ENCODE measurements at regions not wholly inside any gene's neighbourhood (a gene's known extent, or its start where the extent isn't known, plus 50 kb on each side); places are given as distances from the start of the nearest gene placed in this dataset.

DNA sequence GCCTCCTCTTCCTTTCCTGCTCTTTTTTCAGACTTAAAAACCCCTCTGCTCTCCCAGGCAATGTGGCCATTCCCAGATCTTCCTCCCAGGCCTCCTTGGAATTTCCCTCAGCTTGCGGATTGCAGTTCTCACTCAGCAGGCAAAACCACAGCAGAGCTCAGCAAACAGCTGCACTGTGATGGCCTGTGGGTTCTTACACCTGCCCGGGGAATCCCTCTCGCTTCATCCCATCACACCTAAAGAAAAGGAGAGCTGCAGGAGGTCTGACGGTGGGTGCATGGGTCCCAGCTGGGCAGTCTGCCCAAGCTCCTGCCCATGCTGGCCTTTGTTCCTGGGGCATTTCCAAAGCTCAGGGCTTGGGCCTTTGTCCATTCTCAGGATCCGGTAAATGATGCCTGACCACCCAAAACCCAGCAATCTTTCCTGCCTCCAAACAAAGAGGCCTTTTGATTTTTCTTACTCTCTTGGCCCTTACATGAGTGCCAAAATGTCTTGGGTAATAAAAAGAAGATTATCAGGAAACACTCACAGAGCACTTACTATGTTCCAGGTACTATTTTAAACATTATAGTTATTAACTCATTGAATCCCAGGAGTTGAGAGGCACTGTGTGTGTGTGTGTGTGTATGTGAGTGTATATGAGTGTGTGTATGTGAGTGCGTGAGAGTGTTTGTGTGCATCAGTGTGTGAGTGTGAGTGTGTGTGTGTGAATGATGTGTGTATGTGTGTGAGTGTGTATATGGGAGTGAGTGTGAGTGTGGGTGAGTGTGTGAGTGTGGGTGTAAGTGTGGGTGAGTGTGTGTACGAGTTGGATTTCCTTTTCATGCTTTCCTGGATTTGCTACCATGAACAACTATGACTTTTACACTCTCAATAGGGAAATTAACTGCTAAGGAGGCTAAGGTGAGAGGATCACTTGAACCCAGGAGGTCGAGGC, 64.5 kb upstream of the PODXL start:
- DNase-seq (ENCODE audit: low spot score): no peak
- intact Hi-C loops (cut with micrococcal nuclease; ENCODE audit: unreplicated experiment): no loop called here
- Histone ChIP-seq H3K4me3 (ENCODE audit: low read depth, low read length, poor library complexity, severe bottlenecking) (no peak overlapping the region), H3K27ac (ENCODE audit: low read depth, low read length, poor library complexity, severe bottlenecking) (no peak overlapping the region), H3K36me3 (ENCODE audit: insufficient read depth, low read length, poor library complexity, severe bottlenecking) (no peaks in the 10 kb centered on the region), H3K9me3 (ENCODE audit: low read depth, low read length, poor library complexity, severe bottlenecking) (no peaks in the 10 kb centered on the region), H3K27me3 (replicated peaks; ENCODE audit: insufficient read depth, low read depth, low read length, poor library complexity) (no peaks in the 10 kb centered on the region), H3K4me1 (ENCODE audit: insufficient read depth, low read length, poor library complexity, severe bottlenecking) (no peaks in the 10 kb centered on the region)
- TF ChIP-seq, protein P1, sequence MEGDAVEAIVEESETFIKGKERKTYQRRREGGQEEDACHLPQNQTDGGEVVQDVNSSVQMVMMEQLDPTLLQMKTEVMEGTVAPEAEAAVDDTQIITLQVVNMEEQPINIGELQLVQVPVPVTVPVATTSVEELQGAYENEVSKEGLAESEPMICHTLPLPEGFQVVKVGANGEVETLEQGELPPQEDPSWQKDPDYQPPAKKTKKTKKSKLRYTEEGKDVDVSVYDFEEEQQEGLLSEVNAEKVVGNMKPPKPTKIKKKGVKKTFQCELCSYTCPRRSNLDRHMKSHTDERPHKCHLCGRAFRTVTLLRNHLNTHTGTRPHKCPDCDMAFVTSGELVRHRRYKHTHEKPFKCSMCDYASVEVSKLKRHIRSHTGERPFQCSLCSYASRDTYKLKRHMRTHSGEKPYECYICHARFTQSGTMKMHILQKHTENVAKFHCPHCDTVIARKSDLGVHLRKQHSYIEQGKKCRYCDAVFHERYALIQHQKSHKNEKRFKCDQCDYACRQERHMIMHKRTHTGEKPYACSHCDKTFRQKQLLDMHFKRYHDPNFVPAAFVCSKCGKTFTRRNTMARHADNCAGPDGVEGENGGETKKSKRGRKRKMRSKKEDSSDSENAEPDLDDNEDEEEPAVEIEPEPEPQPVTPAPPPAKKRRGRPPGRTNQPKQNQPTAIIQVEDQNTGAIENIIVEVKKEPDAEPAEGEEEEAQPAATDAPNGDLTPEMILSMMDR (conservative IDR thresholded peaks at IDR 0.05; ENCODE audit: low read depth, low read length): no peak
- TF ChIP-seq EZH2 (IDR thresholded peaks at IDR 0.05; ENCODE audit: borderline replicate concordance, low read depth, low read length, poor library complexity, severe bottlenecking): no peak
- ChIA-PET POLR2A (ENCODE audit: low non-redundant PET) (interaction anchor here (0.7 kb wide), 1 partner anchor 28 kb away, joined by 5 read pairs; no protein-coding TSS in a partner anchor), CTCF (no interaction called here)
- BruUV-seq (replicated peaks): no TSS peak

DNA sequence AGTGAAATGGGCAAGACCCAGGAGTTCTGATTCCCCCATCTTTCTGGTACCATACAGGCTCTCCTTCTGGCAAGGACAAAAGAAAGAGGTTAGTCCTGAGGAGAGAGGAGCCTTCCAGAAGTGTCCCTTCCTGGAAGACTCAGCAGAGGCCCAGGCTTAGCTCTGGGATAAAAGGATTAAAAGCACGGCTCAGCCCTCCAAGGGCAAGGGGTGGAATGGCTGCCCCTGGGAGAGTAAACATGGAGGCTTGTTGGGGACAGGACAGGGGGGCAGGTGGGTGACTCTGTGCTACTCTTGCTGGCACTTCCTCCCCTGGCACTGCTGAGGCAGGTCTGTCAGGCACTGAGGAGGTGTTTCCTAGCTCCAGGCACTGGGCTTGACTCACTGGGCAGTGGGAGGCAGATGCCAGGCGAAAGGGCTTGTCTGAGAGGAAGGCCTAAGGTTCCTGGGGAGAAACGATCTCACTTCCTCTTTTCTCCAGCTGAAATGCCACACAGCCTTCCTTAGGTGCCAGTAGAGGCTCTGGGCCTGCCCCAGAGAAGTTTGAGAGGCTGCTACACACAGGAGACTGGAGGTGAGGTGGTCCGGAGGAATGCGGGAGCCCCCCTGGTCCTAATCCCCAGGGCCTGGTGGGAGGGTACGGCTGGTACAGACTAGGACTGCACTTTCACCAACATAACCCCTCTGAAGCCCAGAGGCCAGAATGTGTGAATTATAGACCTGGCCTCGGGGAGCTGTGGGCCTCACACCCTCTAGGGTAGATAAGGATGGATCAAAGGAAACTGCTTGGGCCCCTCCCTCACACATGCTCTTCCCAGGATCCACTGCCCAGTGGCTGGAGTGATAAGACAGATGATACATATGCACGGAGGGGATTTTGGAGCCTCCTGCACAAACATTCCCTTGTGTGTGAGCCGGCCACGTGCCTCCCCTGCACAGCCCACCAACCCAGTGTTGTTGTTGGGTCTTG, 63.2 kb upstream of the PODXL start:
- no peaks in the 10 kb centered on the region for H3K9me3 ChIP-seq (ENCODE audit: low read depth, low read length, poor library complexity, severe bottlenecking)
- ChIA-PET POLR2A (ENCODE audit: low non-redundant PET) (no interaction called here), CTCF (no interaction called here)
- no TSS peak for BruUV-seq (replicated peaks)
- TF ChIP-seq EZH2 (IDR thresholded peaks at IDR 0.05; ENCODE audit: borderline replicate concordance, low read depth, low read length, poor library complexity, severe bottlenecking): no peak
- TF ChIP-seq, protein P1 (conservative IDR thresholded peaks at IDR 0.05; ENCODE audit: low read depth, low read length): no peak
- H3K36me3 ChIP-seq (ENCODE audit: insufficient read depth, low read length, poor library complexity, severe bottlenecking): no peaks in the 10 kb centered on the region
- H3K27me3 ChIP-seq (replicated peaks; ENCODE audit: insufficient read depth, low read depth, low read length, poor library complexity): no peaks in the 10 kb centered on the region
- no peak overlapping the region for H3K27ac ChIP-seq (ENCODE audit: low read depth, low read length, poor library complexity, severe bottlenecking)
- no peak for DNase-seq (ENCODE audit: low spot score)
- no peak overlapping the region for H3K4me3 ChIP-seq (ENCODE audit: low read depth, low read length, poor library complexity, severe bottlenecking)
- H3K4me1 ChIP-seq (ENCODE audit: insufficient read depth, low read length, poor library complexity, severe bottlenecking): no peaks in the 10 kb centered on the region
- intact Hi-C loops (cut with micrococcal nuclease; ENCODE audit: unreplicated experiment): no loop called here

DNA sequence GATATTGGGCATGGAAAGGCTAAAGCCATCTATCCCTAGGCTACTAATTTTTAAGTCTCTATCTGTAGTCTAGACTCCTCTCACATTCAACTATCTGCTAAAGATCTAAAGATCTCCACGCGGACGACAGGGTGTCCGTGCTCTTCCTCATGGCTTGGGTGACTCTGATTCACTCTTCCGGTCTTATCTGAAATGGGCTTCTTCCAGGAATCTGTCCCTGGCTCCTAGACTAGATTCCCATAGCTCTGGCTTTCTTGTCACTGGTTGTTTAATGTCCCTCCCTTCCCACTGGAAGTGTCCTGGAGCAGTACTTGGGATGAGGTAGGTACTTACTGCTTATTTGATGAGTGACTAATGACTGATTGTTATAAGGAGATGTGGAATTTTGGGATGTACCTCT, 62.0 kb upstream of the PODXL start:
- intact Hi-C loops (cut with micrococcal nuclease; ENCODE audit: unreplicated experiment): no loop called here
- Histone ChIP-seq H3K9me3 (ENCODE audit: low read depth, low read length, poor library complexity, severe bottlenecking) (no peaks in the 10 kb centered on the region), H3K27ac (ENCODE audit: low read depth, low read length, poor library complexity, severe bottlenecking) (no peak overlapping the region), H3K27me3 (replicated peaks; ENCODE audit: insufficient read depth, low read depth, low read length, poor library complexity) (no peaks in the 10 kb centered on the region), H3K4me1 (ENCODE audit: insufficient read depth, low read length, poor library complexity, severe bottlenecking) (no peaks in the 10 kb centered on the region), H3K4me3 (ENCODE audit: low read depth, low read length, poor library complexity, severe bottlenecking) (no peak overlapping the region), H3K36me3 (ENCODE audit: insufficient read depth, low read length, poor library complexity, severe bottlenecking) (no peaks in the 10 kb centered on the region)
- TF ChIP-seq, protein P1 (conservative IDR thresholded peaks at IDR 0.05; ENCODE audit: low read depth, low read length): no peak
- no peak for TF ChIP-seq EZH2 (IDR thresholded peaks at IDR 0.05; ENCODE audit: borderline replicate concordance, low read depth, low read length, poor library complexity, severe bottlenecking)
- BruUV-seq (replicated peaks): no TSS peak
- ChIA-PET CTCF (no interaction called here), POLR2A (ENCODE audit: low non-redundant PET) (no interaction called here)
- no peak for DNase-seq (ENCODE audit: low spot score)

All from A673 (cell line).